ENCODE measurements at regions not wholly inside any gene's neighbourhood (a gene's known extent, or its start where the extent isn't known, plus 50 kb on each side); places are given as distances from the start of the nearest gene placed in this dataset.

GRCh38 chr14:29982171-29982570 lies 54.5 kb upstream of the PRKD1 start:
- no peak for TF ChIP-seq ETS1 (IDR thresholded peaks at IDR 0.05)
- no peak for TF ChIP-seq ZNF331 (CRISPR knock-in tag; IDR thresholded peaks at IDR 0.05; ENCODE audit: low read depth)
- TF ChIP-seq NANOG (IDR thresholded peaks at IDR 0.05; ENCODE audit: borderline replicate concordance) = no peak
- TF ChIP-seq ZNF114 (CRISPR knock-in tag; IDR thresholded peaks at IDR 0.05) = no peak
- TF ChIP-seq ZNF462 (CRISPR knock-in tag; IDR thresholded peaks at IDR 0.05) = no peak
- TF ChIP-seq STAT1 (IDR thresholded peaks at IDR 0.05; ENCODE audit: unreplicated experiment) = no peak
- no peak for TF ChIP-seq CREB1 (CRISPR knock-in tag; IDR thresholded peaks at IDR 0.05; ENCODE audit: low read depth)
- TF ChIP-seq JUNB (IDR thresholded peaks at IDR 0.05; ENCODE audit: unreplicated experiment) = no peak
- TF ChIP-seq CTCF (conservative IDR thresholded peaks at IDR 0.05; ENCODE audit: low read depth in 2 of 2) = no peak
- TF ChIP-seq REST (IDR thresholded peaks at IDR 0.05; ENCODE audit: unreplicated experiment) = no peak
- TF ChIP-seq POLR2AphosphoS5 (IDR thresholded peaks at IDR 0.05; ENCODE audit: low read depth) = no peak
- no peak for TF ChIP-seq EZH2 (IDR thresholded peaks at IDR 0.05; ENCODE audit: low read depth, unreplicated experiment)
- TF ChIP-seq EZH2phosphoT487 (IDR thresholded peaks at IDR 0.05; ENCODE audit: unreplicated experiment) = no peak
- Histone ChIP-seq H3K27me3 (ENCODE audit: insufficient read depth) (no peaks in the 10 kb centered on the region), H4K20me1 (replicated peaks; ENCODE audit: insufficient read depth) (no peaks in the 10 kb centered on the region), H3K79me2 (replicated peaks; ENCODE audit: insufficient read depth) (no peaks in the 10 kb centered on the region), H3K27ac (ENCODE audit: low read depth) (no peak overlapping the region), H3K4me2 (no peak overlapping the region), H3K4me1 (ENCODE audit: insufficient read depth) (no peaks in the 10 kb centered on the region), H3K9me2 (ENCODE audit: insufficient read depth) (no peaks in the 10 kb centered on the region), H3F3A (replicated peaks; ENCODE audit: low read depth) (no peaks in the 10 kb centered on the region), H2AFZ (no peak overlapping the region), H3K36me3 (ENCODE audit: insufficient read depth) (no peaks in the 10 kb centered on the region), H3K4me3 (no peak overlapping the region)
- Mint-ChIP-seq H3K9me3 (peaks cover 1% of the 10 kb centered on the region; the same call in 1 of the 3 replicates), H3K4me3 (no peak overlapping the region), H3K27ac (no peak overlapping the region), H3K27me3 (ENCODE audit: insufficient read depth, low read depth, poor library complexity) (peaks cover 3% of the 10 kb centered on the region), H3K36me3 (ENCODE audit: low read depth) (no peaks in the 10 kb centered on the region; the same call in 2 of the 3 replicates), H3K4me1 (peaks cover 5% of the 10 kb centered on the region; the same call in 1 of the 3 replicates)
- ATAC-seq (no peak), DNase-seq (ENCODE audit: low spot score) (no peak)

Data from GM23338 (cell line).